ENCODE measurements at regions not wholly inside any gene's neighbourhood (a gene's known extent, or its start where the extent isn't known, plus 50 kb on each side); places are given as distances from the start of the nearest gene placed in this dataset.

- Mint-ChIP-seq H3K4me3 (no peak overlapping the region), H3K9me3 (no peaks in the 10 kb centered on the region), H3K27me3 (ENCODE audit: low read depth) (no peaks in the 10 kb centered on the region), H3K27ac (no peak overlapping the region), H3K4me1 (ENCODE audit: low read depth) (no peaks in the 10 kb centered on the region), H3K36me3 (ENCODE audit: low read depth) (no peaks in the 10 kb centered on the region)
- no peak for DNase-seq (ENCODE audit: low spot score)
Observed at GRCh38 chr1:56229186-56229585, 350.2 kb downstream of the PLPP3 start.

GRCh38 chr1:56227886-56228285 is 351.5 kb downstream of the PLPP3 start:
- H3K9me3 Mint-ChIP-seq, result no peaks in the 10 kb centered on the region
- H3K27ac Mint-ChIP-seq, result no peak overlapping the region
- H3K27me3 Mint-ChIP-seq (ENCODE audit: low read depth), result no peaks in the 10 kb centered on the region
- H3K4me1 Mint-ChIP-seq (ENCODE audit: low read depth), result no peaks in the 10 kb centered on the region
- H3K36me3 Mint-ChIP-seq (ENCODE audit: low read depth), result no peaks in the 10 kb centered on the region
- H3K4me3 Mint-ChIP-seq, result no peak overlapping the region
- no peak for DNase-seq (ENCODE audit: low spot score)

GRCh38 chr1:56227401-56227800 is 352.0 kb downstream of the PLPP3 start:
- Mint-ChIP-seq H3K9me3 (no peaks in the 10 kb centered on the region), H3K4me3 (no peak overlapping the region), H3K36me3 (ENCODE audit: low read depth) (no peaks in the 10 kb centered on the region), H3K27ac (no peak overlapping the region), H3K27me3 (ENCODE audit: low read depth) (no peaks in the 10 kb centered on the region), H3K4me1 (ENCODE audit: low read depth) (no peaks in the 10 kb centered on the region)
- no peak for DNase-seq (ENCODE audit: low spot score)

GRCh38 chr1:56225964-56226815 is 353.2 kb downstream of the PLPP3 start:
- H3K4me3 Mint-ChIP-seq, result no peak overlapping the region
- no peaks in the 10 kb centered on the region for H3K4me1 Mint-ChIP-seq (ENCODE audit: low read depth)
- H3K27me3 Mint-ChIP-seq (ENCODE audit: low read depth), result no peaks in the 10 kb centered on the region
- H3K36me3 Mint-ChIP-seq (ENCODE audit: low read depth), result no peaks in the 10 kb centered on the region
- H3K27ac Mint-ChIP-seq, result no peak overlapping the region
- no peaks in the 10 kb centered on the region for H3K9me3 Mint-ChIP-seq
- DNase-seq (ENCODE audit: low spot score), result no peak

GRCh38 chr1:56223968-56224367 is 355.4 kb downstream of the PLPP3 start:
- H3K4me3 Mint-ChIP-seq, result no peak overlapping the region
- no peaks in the 10 kb centered on the region for H3K9me3 Mint-ChIP-seq
- no peaks in the 10 kb centered on the region for H3K36me3 Mint-ChIP-seq (ENCODE audit: low read depth)
- no peak overlapping the region for H3K27ac Mint-ChIP-seq
- no peaks in the 10 kb centered on the region for H3K27me3 Mint-ChIP-seq (ENCODE audit: low read depth)
- no peaks in the 10 kb centered on the region for H3K4me1 Mint-ChIP-seq (ENCODE audit: low read depth)
- DNase-seq (ENCODE audit: low spot score), result no peak

- Mint-ChIP-seq H3K27ac (no peak overlapping the region), H3K4me3 (no peak overlapping the region), H3K27me3 (ENCODE audit: low read depth) (no peaks in the 10 kb centered on the region), H3K36me3 (ENCODE audit: low read depth) (no peaks in the 10 kb centered on the region), H3K4me1 (ENCODE audit: low read depth) (no peaks in the 10 kb centered on the region), H3K9me3 (no peaks in the 10 kb centered on the region)
- DNase-seq (ENCODE audit: low spot score), result no peak
Observed at GRCh38 chr1:56222914-56223540, 356.3 kb downstream of the PLPP3 start.

GRCh38 chr1:56220021-56220420 is 359.3 kb downstream of the PLPP3 start:
- H3K36me3 Mint-ChIP-seq (ENCODE audit: low read depth), result no peaks in the 10 kb centered on the region
- no peak for DNase-seq (ENCODE audit: low spot score)
- H3K4me3 Mint-ChIP-seq, result no peak overlapping the region
- H3K27me3 Mint-ChIP-seq (ENCODE audit: low read depth), result no peaks in the 10 kb centered on the region
- H3K27ac Mint-ChIP-seq, result no peak overlapping the region
- no peaks in the 10 kb centered on the region for H3K4me1 Mint-ChIP-seq (ENCODE audit: low read depth)
- H3K9me3 Mint-ChIP-seq, result no peaks in the 10 kb centered on the region

- H3K36me3 Mint-ChIP-seq (ENCODE audit: low read depth), result no peaks in the 10 kb centered on the region
- H3K27ac Mint-ChIP-seq, result no peak overlapping the region
- no peak overlapping the region for H3K4me3 Mint-ChIP-seq
- H3K4me1 Mint-ChIP-seq (ENCODE audit: low read depth), result no peaks in the 10 kb centered on the region
- H3K27me3 Mint-ChIP-seq (ENCODE audit: low read depth), result no peaks in the 10 kb centered on the region
- no peak for DNase-seq (ENCODE audit: low spot score)
- no peaks in the 10 kb centered on the region for H3K9me3 Mint-ChIP-seq
Observed at GRCh38 chr1:56218023-56218422, 361.3 kb downstream of the PLPP3 start.

GRCh38 chr1:56216218-56216617 is 363.1 kb downstream of the PLPP3 start:
- Mint-ChIP-seq H3K36me3 (ENCODE audit: low read depth) (no peaks in the 10 kb centered on the region), H3K4me3 (no peak overlapping the region), H3K4me1 (ENCODE audit: low read depth) (no peaks in the 10 kb centered on the region), H3K27ac (no peak overlapping the region), H3K9me3 (no peaks in the 10 kb centered on the region), H3K27me3 (ENCODE audit: low read depth) (no peaks in the 10 kb centered on the region)
- no peak for DNase-seq (ENCODE audit: low spot score)

GRCh38 chr1:56215771-56216170 is 363.6 kb downstream of the PLPP3 start:
- Mint-ChIP-seq H3K36me3 (ENCODE audit: low read depth) (no peaks in the 10 kb centered on the region), H3K9me3 (no peaks in the 10 kb centered on the region), H3K4me3 (no peak overlapping the region), H3K4me1 (ENCODE audit: low read depth) (no peaks in the 10 kb centered on the region), H3K27me3 (ENCODE audit: low read depth) (no peaks in the 10 kb centered on the region), H3K27ac (no peak overlapping the region)
- no peak for DNase-seq (ENCODE audit: low spot score)

- H3K27me3 Mint-ChIP-seq (ENCODE audit: low read depth), result no peaks in the 10 kb centered on the region
- no peak for DNase-seq (ENCODE audit: low spot score)
- H3K36me3 Mint-ChIP-seq (ENCODE audit: low read depth), result no peaks in the 10 kb centered on the region
- no peaks in the 10 kb centered on the region for H3K4me1 Mint-ChIP-seq (ENCODE audit: low read depth)
- no peak overlapping the region for H3K27ac Mint-ChIP-seq
- no peaks in the 10 kb centered on the region for H3K9me3 Mint-ChIP-seq
- H3K4me3 Mint-ChIP-seq, result no peak overlapping the region
Observed at GRCh38 chr1:56215086-56215485, 364.3 kb downstream of the PLPP3 start.

GRCh38 chr1:56213068-56213467 is 366.3 kb downstream of the PLPP3 start:
- H3K36me3 Mint-ChIP-seq (ENCODE audit: low read depth), result no peaks in the 10 kb centered on the region
- H3K27me3 Mint-ChIP-seq (ENCODE audit: low read depth), result no peaks in the 10 kb centered on the region
- H3K4me3 Mint-ChIP-seq, result no peak overlapping the region
- DNase-seq (ENCODE audit: low spot score), result no peak
- no peak overlapping the region for H3K27ac Mint-ChIP-seq
- H3K4me1 Mint-ChIP-seq (ENCODE audit: low read depth), result no peaks in the 10 kb centered on the region
- no peaks in the 10 kb centered on the region for H3K9me3 Mint-ChIP-seq

GRCh38 chr1:56212143-56212542 is 367.2 kb downstream of the PLPP3 start:
- Mint-ChIP-seq H3K27me3 (ENCODE audit: low read depth) (no peaks in the 10 kb centered on the region), H3K9me3 (no peaks in the 10 kb centered on the region), H3K27ac (no peak overlapping the region), H3K36me3 (ENCODE audit: low read depth) (no peaks in the 10 kb centered on the region), H3K4me1 (ENCODE audit: low read depth) (no peaks in the 10 kb centered on the region), H3K4me3 (no peak overlapping the region)
- no peak for DNase-seq (ENCODE audit: low spot score)

- Mint-ChIP-seq H3K4me3 (no peak overlapping the region), H3K36me3 (ENCODE audit: low read depth) (no peaks in the 10 kb centered on the region), H3K27ac (no peak overlapping the region), H3K27me3 (ENCODE audit: low read depth) (no peaks in the 10 kb centered on the region), H3K4me1 (ENCODE audit: low read depth) (no peaks in the 10 kb centered on the region), H3K9me3 (no peaks in the 10 kb centered on the region)
- DNase-seq (ENCODE audit: low spot score), result no peak
Observed at GRCh38 chr1:56206391-56206790, 373.0 kb downstream of the PLPP3 start.

GRCh38 chr1:56204206-56204605 is 375.2 kb downstream of the PLPP3 start:
- Mint-ChIP-seq H3K27me3 (ENCODE audit: low read depth) (no peaks in the 10 kb centered on the region), H3K27ac (no peak overlapping the region), H3K4me3 (no peak overlapping the region), H3K36me3 (ENCODE audit: low read depth) (no peaks in the 10 kb centered on the region), H3K4me1 (ENCODE audit: low read depth) (no peaks in the 10 kb centered on the region), H3K9me3 (no peaks in the 10 kb centered on the region)
- DNase-seq (ENCODE audit: low spot score), result no peak
